Spleen (tissue), 11 donors: ENCODE measurements at regions not wholly inside any gene's neighbourhood (a gene's known extent, or its start where the extent isn't known, plus 50 kb on each side); places are given as distances from the start of the nearest gene placed in this dataset.

Experiments used
- DNase-seq: peaks from one replicate; pipeline ENCODE4 v3.0.0-alpha.2; 2020
- H3K27ac ChIP-seq, 8 donors: fragments of 200-600 bp; sonication (generic) in 7 of 8; 1 replicate in 4 of 8; 2 replicates in 4 of 8; pipeline versions ENCODE4 v1.5.0 to v1.8.0; 2016 to 2021; ENCODE audit warnings: inconsistent platforms in 4 of 8, mild to moderate bottlenecking in 4 of 8, moderate library complexity in 1 of 8
- H3K27me3 ChIP-seq, 7 donors: fragments of 200-600 bp; sonication (generic) in 6 of 7; replicated peaks in 1 of 7; 1 replicate in 4 of 7; 2 replicates in 3 of 7; pipeline versions ENCODE4 v1.5.0 to v1.8.0; 2016 to 2021; ENCODE audit warnings: inconsistent platforms in 3 of 7, mild to moderate bottlenecking in 1 of 7
- H3K36me3 ChIP-seq, 6 donors: fragments of 200-600 bp; sonication (generic) in 5 of 6; 1 replicate in 4 of 6; 2 replicates in 2 of 6; pipeline versions ENCODE4 v1.5.0 to v1.8.0; 2016 to 2021; ENCODE audit warnings: inconsistent platforms in 2 of 6
- H3K4me1 ChIP-seq, 6 donors: fragments of 200-600 bp; sonication (generic) in 5 of 6; 1 replicate in 3 of 6; 2 replicates in 3 of 6; pipeline versions ENCODE4 v1.5.0 to v1.8.0; 2016 to 2021; ENCODE audit warnings: inconsistent platforms in 3 of 6
- H3K4me3 ChIP-seq, 8 donors: fragments of 200-600 bp; sonication (generic) in 7 of 8; 1 replicate in 4 of 8; 2 replicates in 4 of 8; pipeline versions ENCODE4 v1.5.0 to v1.8.0; 2016 to 2021; ENCODE audit warnings: inconsistent platforms in 4 of 8, mild to moderate bottlenecking in 4 of 8, moderate library complexity in 2 of 8
- H3K9me3 ChIP-seq, 8 donors: fragments of 200-600 bp; sonication (generic) in 7 of 8; 1 replicate in 4 of 8; 2 replicates in 4 of 8; pipeline versions ENCODE4 v1.5.0 to v1.8.0; 2016 to 2021; ENCODE audit warnings: inconsistent platforms in 4 of 8
- POLR2A ChIP-seq, 3 donors: fragments of 450-650 bp; IDR thresholded peaks; one replicate each; pipeline ENCODE4 v1.5.1; 2017; ENCODE audit warnings: antibody characterized with exemption in 3 of 3, mild to moderate bottlenecking in 1 of 3
- POLR2AphosphoS5 ChIP-seq, 3 donors: sonication (generic); formaldehyde crosslinking; IDR thresholded peaks; one replicate each; pipeline ENCODE4 v1.5.1; 2017; ENCODE audit warnings: antibody characterized with exemption in 3 of 3
- WGBS, 5 donors: extraction: QIAGEN DNeasy Blood & Tissue Kit in 3 of 5; methylation state at CpG; one replicate each; pipeline versions ENCODE4 v1.1.5 to v1.1.7; 2013 to 2018; 5-methylcytosine and 5-hydroxymethylcytosine counted together
- intact Hi-C: fragments of 100-400 bp; cut with DNase I; formaldehyde crosslinking; loops from one replicate; pipeline ENCODE4 v1.15.0; 2023; ENCODE audit warnings: low total_unique reads
- TF ChIP-seq, protein P1 (sequence below), 11 experiments: fragments of 200-600 bp in 7 of 11; fragments of 450-650 bp in 4 of 11; sonication (generic) in 4 of 11; IDR thresholded peaks in 8 of 11; conservative IDR thresholded peaks in 3 of 11; 1 replicate in 7 of 11; 2 replicates in 4 of 11; pipeline versions ENCODE4 v1.4.0 to v1.8.0; 2016 to 2021; ENCODE audit warnings: antibody characterized with exemption in 11 of 11, inconsistent platforms in 4 of 11, mild to moderate bottlenecking in 1 of 11
- donor health status: healthy with polysubstance abuse.
- donor health status: DM: no; HTN: no; CAD: no; lungs with moderate emphysema.
- donor health status: DM: no; HTN: no; CAD: no.
- donor health status: Bipolar disorder and iron deficiency.
- donor health status: healthy.
- donor health status: DM: no; HTN: no; CAD: no.
- donor health status: DM: yes; HTN: yes; CAD: no.

- DNase-seq = no peak
- Histone ChIP-seq H3K4me1 (peaks cover 0 to 17% (median 0%) of the 10 kb centered on the region in 6 donors), H3K9me3 (no peaks in the 10 kb centered on the region), H3K27me3 (no peaks in the 10 kb centered on the region), H3K4me3 (no peak overlapping the region), H3K36me3 (no peaks in the 10 kb centered on the region), H3K27ac (no peak overlapping the region)
- TF ChIP-seq POLR2AphosphoS5 (IDR thresholded peaks at IDR 0.05) (no peak), POLR2A (IDR thresholded peaks at IDR 0.05) (no peak)
- TF ChIP-seq, protein P1, sequence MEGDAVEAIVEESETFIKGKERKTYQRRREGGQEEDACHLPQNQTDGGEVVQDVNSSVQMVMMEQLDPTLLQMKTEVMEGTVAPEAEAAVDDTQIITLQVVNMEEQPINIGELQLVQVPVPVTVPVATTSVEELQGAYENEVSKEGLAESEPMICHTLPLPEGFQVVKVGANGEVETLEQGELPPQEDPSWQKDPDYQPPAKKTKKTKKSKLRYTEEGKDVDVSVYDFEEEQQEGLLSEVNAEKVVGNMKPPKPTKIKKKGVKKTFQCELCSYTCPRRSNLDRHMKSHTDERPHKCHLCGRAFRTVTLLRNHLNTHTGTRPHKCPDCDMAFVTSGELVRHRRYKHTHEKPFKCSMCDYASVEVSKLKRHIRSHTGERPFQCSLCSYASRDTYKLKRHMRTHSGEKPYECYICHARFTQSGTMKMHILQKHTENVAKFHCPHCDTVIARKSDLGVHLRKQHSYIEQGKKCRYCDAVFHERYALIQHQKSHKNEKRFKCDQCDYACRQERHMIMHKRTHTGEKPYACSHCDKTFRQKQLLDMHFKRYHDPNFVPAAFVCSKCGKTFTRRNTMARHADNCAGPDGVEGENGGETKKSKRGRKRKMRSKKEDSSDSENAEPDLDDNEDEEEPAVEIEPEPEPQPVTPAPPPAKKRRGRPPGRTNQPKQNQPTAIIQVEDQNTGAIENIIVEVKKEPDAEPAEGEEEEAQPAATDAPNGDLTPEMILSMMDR (IDR thresholded peaks at IDR 0.05 in 8 of 11, conservative IDR thresholded peaks at IDR 0.05 in 3 of 11) = no peak
- intact Hi-C loops = no loop called here
- WGBS, 5 donors = 74 to 93% (median 85%) methylated on average over 2 of the region's 2 CpGs
Measured at GRCh38 chr7:47704936-47705335, 123.0 kb upstream of the TNS3 start.

DNA sequence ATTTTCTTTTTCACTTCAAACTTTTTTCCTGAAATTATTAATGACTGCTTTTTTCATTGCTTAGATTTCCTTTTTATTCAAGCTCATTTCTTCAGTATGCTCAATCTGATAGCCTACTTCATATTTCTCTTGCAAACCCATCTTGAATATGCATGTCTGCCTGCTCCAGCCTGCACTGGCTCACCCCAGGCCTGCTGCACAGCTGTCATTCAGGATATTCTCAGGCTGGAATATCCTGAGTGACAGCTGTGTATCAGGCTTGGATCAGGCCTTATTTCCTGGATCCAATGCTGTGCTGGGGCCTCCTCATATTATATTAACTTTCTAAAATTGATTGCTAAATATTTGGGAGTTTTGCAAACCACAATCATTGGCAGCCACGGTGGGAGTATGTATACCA lies 120.2 kb upstream of the TNS3 start:
- H3K4me3 ChIP-seq = no peak overlapping the region
- intact Hi-C loops = no loop called here
- H3K4me1 ChIP-seq = peaks cover 0 to 8% (median 0%) of the 10 kb centered on the region in 6 donors
- H3K27ac ChIP-seq = no peak overlapping the region
- 53 to 79% (median 71%) methylated on average over 1 of the region's 1 CpG for WGBS, 5 donors
- no peak for DNase-seq
- TF ChIP-seq, protein P1 (IDR thresholded peaks at IDR 0.05 in 8 of 11, conservative IDR thresholded peaks at IDR 0.05 in 3 of 11) = no peak
- TF ChIP-seq POLR2A (IDR thresholded peaks at IDR 0.05) (no peak), POLR2AphosphoS5 (IDR thresholded peaks at IDR 0.05) (no peak)
- H3K36me3 ChIP-seq = no peaks in the 10 kb centered on the region
- H3K9me3 ChIP-seq = no peaks in the 10 kb centered on the region
- H3K27me3 ChIP-seq = no peaks in the 10 kb centered on the region

DNA sequence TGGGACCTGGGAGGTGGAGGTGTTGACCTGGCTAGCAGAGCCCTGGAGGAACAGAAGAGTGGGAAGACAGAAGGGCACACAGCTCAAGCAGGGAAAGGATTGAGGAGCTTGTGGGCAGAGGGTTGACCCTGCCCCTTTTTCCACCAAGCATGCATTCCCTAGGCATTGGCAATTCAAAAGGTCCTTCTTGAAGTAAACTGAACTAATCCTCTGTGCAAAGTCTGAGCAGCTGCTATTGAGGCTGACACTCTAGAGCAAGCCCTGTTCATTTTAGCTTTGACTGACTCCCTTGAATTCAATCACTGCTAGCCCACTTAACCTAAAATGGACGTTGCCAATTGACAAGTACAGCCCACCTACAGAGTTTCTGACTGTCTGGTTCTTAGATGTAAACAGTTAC lies 116.5 kb upstream of the TNS3 start:
- Histone ChIP-seq H3K27ac (no peak overlapping the region), H3K9me3 (no peaks in the 10 kb centered on the region), H3K36me3 (no peaks in the 10 kb centered on the region), H3K27me3 (no peaks in the 10 kb centered on the region), H3K4me3 (no peak overlapping the region), H3K4me1 (peaks cover 0 to 8% (median 0%) of the 10 kb centered on the region in 6 donors)
- TF ChIP-seq POLR2AphosphoS5 (IDR thresholded peaks at IDR 0.05) = no peak
- TF ChIP-seq POLR2A (IDR thresholded peaks at IDR 0.05) = no peak
- TF ChIP-seq, protein P1 (IDR thresholded peaks at IDR 0.05 in 8 of 11, conservative IDR thresholded peaks at IDR 0.05 in 3 of 11) = no peak
- intact Hi-C loops = no loop called here
- no peak for DNase-seq
- WGBS, 5 donors = 51 to 67% (median 64%) methylated on average over 1 of the region's 1 CpG

DNA sequence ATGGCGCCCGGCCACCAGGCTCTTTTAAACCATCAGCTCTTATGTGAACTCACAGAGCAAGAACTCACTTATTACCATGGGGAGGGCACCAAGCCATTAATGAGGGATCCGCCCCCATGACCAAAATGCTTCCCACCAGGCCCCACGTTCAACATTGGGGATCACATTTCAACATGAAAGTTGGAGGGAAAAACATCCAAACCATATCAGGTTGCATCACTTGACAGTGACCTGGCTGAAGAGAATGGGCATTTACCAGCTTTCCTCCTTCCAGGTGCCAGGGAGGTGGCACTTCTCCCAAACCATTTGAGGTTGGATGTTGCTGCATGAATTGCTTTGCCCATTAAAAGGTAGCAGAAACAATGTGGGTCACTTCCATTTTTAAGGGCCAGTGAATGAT lies 115.6 kb upstream of the TNS3 start:
- intact Hi-C loops = no loop called here
- H3K27me3 ChIP-seq = no peaks in the 10 kb centered on the region

DNA sequence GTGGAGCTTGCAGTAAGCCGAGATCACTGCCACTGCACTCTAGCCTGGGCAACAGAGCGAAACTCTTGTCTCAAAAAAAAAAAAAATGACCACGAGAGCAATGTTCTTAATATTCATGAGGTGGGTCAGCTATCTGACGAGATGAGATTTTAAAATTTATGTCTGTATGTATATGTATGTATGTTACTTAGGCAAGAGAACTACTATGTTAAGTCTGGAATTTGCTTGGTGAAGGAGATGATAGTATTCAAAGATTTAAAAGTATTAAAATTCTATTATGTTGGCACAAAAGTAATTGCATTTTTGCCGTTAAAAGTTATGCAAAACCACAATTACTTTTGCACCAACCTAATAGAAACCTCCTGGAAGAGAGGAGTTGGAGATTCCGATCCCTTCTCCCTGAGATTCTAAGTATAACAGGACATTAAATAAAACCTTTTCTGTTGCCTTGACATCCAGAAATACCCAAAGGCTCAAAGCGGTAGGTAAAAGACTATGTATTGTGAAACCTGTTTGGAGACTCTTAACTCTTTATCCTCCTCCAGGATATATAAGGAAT lies 114.3 kb upstream of the TNS3 start:
- TF ChIP-seq, protein P1 (IDR thresholded peaks at IDR 0.05 in 8 of 11, conservative IDR thresholded peaks at IDR 0.05 in 3 of 11) = no peak
- TF ChIP-seq POLR2AphosphoS5 (IDR thresholded peaks at IDR 0.05) = no peak
- intact Hi-C loops = no loop called here

More for the DNA sequence above, 115.6 kb upstream of the TNS3 start:
- 83 to 90% (median 86%) methylated on average over 4 of the region's 4 CpGs for WGBS, 5 donors
- Histone ChIP-seq H3K4me1 (peaks cover 0 to 8% (median 0%) of the 10 kb centered on the region in 6 donors), H3K36me3 (no peaks in the 10 kb centered on the region), H3K27ac (no peak overlapping the region), H3K9me3 (no peaks in the 10 kb centered on the region), H3K4me3 (no peak overlapping the region)
- no peak for TF ChIP-seq POLR2A (IDR thresholded peaks at IDR 0.05)
- no peak for DNase-seq

More for the DNA sequence above, 114.3 kb upstream of the TNS3 start:
- DNase-seq = no peak
- Histone ChIP-seq H3K27me3 (no peaks in the 10 kb centered on the region), H3K4me3 (no peak overlapping the region), H3K36me3 (no peaks in the 10 kb centered on the region), H3K9me3 (no peaks in the 10 kb centered on the region), H3K4me1 (no peaks in the 10 kb centered on the region), H3K27ac (no peak overlapping the region)
- WGBS, 5 donors = 87 to 94% (median 93%) methylated on average over 7 of the region's 7 CpGs
